HG03558 (cell line): ENCODE measurements at regions not wholly inside any gene's neighbourhood (a gene's known extent, or its start where the extent isn't known, plus 50 kb on each side); places are given as distances from the start of the nearest gene placed in this dataset.

Experiments used
- ATAC-seq: cut with Tn5 transposase; IDR thresholded peaks from one replicate; pipeline ENCODE4 v1.9.1; 2021; ENCODE audit warnings: moderate number of reproducible peaks; ENCODE audit not compliant: unreplicated experiment; ENCODE audit errors: extremely low read depth

GRCh38 chr3:63034101-63034500, 158.9 kb upstream of the CADPS start:
- no peak for ATAC-seq

- ATAC-seq = no peak
Measured at GRCh38 chr3:63037116-63037515, 161.9 kb upstream of the CADPS start.

GRCh38 chr3:63042833-63043232, 167.6 kb upstream of the CADPS start:
- ATAC-seq = no peak

DNA sequence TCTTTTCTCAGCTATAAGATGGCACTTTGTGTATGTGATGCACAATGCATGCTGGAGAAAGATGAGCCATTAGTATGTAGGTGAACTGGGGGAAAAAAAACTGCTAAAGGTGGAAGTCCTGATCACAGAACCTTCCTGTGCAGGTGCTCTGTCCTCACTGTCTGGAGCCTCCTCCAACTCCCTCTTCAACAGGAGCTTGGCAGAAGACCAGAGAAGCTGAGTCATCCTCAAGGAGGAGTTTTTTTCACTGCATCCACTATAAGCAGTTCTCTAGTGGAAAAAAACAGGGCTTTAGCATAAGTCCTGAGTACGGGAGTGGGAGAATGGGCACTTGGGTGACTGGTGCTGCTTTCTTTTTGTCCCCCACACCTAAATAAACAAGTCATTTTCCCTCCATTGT, 168.4 kb upstream of the CADPS start:
- no peak for ATAC-seq

- no peak for ATAC-seq
Measured at GRCh38 chr3:63046152-63046551, 170.9 kb upstream of the CADPS start.

GRCh38 chr3:63046580-63046979, 171.4 kb upstream of the CADPS start:
- no peak for ATAC-seq

- ATAC-seq = no peak
Measured at GRCh38 chr3:63047068-63047467, 171.9 kb upstream of the CADPS start.

DNA sequence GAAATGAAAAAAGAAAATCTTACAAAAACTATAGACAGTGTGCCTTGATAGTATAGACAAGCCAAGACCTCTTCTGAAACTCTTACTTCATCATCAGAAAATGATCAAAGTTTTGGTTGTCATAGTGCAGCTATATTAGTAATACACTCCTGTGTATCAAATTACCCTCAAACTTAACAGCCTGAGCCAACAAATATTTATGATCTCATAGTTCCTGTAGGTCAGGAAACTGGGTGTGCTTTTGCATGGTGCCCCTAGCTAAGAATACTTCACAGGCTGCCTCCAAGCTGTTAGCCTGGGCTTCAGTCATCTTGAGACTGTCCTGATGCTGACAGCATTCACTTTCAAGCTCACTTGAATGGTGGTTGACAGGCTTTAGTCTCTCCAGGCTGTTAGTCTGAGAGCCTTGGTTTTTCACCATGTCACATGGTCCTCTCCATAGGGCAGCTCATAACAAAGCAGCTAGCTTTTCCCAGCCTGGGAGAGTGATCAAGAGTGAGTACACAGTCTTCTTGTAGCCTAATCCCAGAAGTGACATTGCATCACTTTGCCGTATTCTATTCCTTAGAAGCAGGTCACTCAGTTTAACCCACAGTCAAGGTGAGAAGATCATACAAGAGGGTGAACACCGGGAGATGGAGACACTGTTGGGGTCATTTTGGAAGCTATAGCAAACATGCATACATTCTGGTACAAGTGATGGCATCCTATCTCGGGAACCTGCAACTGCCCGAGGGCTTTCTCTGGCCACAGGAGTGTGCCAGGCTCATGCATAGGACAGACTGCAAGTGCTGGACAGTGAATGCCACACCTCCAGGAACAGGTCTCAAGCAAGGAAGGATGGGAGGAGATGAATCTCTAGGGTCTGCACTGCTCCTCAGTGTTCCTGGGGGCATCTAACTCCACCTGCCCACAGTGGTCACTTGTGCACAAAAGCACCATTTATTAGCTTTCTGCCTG, 173.4 kb upstream of the CADPS start:
- ATAC-seq = no peak

DNA sequence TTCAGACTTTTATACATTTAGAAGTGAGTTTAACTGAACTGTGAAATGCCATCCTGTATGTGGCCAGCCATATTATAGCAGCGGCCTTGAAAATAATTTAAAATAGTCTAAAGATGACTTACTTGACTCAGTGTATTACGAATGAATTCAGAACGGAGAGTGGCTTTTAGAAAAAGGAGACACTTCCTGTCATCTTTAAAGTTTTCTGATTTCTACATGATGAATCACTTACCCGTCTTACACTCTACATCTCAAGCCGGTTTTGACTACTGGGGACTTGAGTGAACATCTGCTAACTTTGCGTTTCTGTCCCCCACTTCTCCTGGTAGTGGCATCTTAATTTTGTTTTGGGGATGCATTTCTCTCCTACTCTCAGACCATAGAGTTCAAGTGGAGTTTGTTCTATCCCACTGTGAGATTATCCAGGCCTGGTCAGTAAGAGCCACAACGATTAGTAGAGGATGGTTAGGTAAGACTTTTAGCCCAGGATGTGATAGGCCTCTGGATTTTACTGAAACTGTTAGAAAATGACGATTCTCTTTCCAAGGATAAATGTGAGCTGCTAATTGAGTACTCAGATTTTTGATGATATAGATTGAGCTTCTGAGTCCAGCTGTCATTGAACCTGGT, 175.4 kb upstream of the CADPS start:
- ATAC-seq = no peak

DNA sequence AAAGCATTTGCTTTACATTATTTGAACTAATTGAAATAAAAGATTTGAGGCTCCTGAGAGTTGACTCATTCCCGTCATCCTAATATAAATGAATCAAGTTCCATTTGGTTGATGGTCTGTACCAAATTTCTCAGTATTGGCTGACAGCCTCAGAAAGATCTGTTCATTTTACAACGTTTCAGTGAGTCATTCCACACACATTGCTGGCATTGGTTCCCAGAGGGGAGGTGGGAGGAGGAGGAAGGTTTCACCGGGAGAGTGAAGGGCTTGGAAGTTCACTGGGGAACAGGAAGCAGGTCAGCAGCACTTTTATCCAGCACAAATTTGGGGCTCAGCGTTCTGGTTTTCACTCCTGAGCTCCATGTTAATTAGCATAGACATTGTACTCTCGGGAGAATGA, 176.7 kb upstream of the CADPS start:
- ATAC-seq = no peak

- ATAC-seq = no peak
Measured at GRCh38 chr3:63056932-63057331, 181.7 kb upstream of the CADPS start.

- no peak for ATAC-seq
Measured at GRCh38 chr3:63060412-63060811, 185.2 kb upstream of the CADPS start.

- no peak for ATAC-seq
Measured at GRCh38 chr3:63061449-63061848, 186.2 kb upstream of the CADPS start.

- no peak for ATAC-seq
Measured at GRCh38 chr3:63064209-63064755, 189.1 kb upstream of the CADPS start.

DNA sequence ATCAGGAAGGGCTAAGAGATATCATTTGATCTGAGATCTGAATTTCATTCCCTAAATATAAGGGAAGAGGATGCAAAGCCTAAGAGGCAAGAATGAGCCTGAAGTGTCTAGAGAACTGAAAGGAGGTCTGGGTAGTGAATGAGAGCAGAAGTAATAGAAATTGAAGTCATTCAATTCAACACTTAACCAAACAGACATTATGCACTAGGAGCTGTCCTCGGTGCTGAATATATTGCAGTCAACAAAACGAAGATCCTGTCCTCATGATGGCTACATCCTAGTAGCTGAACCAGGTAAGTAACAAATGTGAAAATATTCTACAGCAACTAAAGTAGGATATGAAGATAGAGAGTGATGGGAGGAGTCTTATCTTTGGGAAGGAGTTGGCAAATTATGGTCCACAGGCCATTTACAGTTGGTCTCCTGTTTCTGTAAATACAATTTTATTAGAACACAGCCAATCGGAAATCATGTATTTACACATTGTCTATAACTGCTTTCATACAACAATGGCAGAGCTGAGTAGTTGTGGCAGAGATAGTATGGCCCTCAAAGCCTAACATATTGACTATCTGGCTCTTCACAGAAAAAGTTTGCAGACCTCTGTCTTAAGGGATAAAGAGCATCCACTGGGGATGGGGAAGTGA, 192.9 kb upstream of the CADPS start:
- ATAC-seq = no peak

DNA sequence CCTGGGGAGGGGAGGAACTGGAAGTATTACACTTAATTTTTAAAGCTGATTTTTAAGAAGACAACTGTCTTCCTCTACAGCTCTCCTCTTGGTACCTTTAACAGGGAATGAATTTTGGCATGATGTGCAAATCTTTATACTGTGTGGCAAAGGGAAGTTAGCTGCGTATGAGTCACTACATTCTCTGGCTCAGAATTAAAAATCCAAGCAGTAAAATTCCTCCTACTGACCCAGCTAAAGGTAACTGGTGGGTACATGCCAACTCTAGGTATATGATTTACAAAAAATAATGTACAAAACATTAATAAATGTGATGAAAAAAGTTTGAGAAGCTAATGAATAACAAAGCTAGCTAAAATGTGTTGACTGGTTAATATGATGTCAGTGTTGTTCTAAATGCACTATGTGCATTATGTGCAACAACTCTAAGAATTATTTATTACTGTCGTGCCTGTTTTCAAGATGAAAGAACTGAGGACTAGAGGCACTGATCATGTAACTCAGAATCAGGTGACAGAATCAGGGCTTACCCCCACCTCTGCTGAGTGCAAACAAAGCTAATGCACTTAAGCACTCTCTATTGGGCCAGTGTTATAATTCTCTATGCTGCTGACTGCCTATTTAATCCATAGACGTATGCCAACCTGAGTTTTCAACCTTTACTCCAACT, 194.7 kb upstream of the CADPS start:
- ATAC-seq = no peak

DNA sequence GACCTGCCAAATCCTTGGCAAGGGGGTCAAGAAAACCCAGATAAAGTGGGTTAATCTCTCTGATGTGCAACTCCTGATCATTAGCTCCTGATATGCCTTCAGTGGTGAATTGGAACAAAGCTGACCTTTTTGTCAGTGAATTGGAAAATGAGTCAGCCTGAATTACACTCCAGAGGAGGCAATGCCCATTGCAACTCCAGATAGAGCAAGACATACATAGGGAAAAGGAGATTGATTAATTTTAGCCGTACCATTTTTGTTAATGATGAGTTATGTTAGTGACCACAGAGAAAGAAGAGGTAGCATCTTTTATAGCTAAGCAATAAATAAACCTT, 195.2 kb upstream of the CADPS start:
- ATAC-seq = no peak

- ATAC-seq = no peak
Measured at GRCh38 chr3:63076357-63076756, 201.1 kb upstream of the CADPS start.

DNA sequence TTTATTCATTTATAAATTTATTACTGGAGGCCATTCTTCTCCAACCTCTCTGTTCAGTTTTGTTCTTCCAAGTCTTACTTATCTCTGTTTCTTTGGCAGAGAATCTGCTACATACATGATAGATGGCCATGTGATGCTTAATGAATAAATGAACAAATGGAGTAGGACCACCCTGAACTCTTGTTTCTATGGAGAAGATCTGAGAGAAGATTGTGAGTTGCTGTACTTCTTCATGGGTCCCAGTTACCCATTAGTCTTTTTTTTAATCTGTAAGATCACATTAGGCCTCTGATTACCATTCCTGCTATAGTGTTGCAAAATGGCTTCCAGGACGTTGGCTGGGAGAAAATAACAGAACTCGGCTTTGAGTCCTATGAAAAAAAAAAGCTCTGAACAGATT, 191.9 kb upstream of the SYNPR start:
- ATAC-seq = no peak

- no peak for ATAC-seq
Measured at GRCh38 chr3:63089007-63089750, 188.9 kb upstream of the SYNPR start.
